Upper lobe of right lung (tissue), 1 donor: ENCODE measurements at regions not wholly inside any gene's neighbourhood (a gene's known extent, or its start where the extent isn't known, plus 50 kb on each side); places are given as distances from the start of the nearest gene placed in this dataset.
"Not testable (repeated sequence)": the region's sequence is repeated elsewhere in the genome, so short reads cannot be mapped to it uniquely, and the experiment has no call there.

Source experiments
- ATAC-seq: fragments of 200-7000 bp; cut with Tn5 transposase; one replicate; pipeline ENCODE4 v1.9.1; 2020; ENCODE audit warnings: mild to moderate bottlenecking, moderate library complexity
- DNase-seq: peaks from one replicate; pipeline ENCODE4 v3.0.0-alpha.2; 2020
- H3K27ac ChIP-seq: fragments of 200-600 bp; one replicate; pipeline ENCODE4 v1.8.0; 2022
- H3K27me3 ChIP-seq: fragments of 200-600 bp; one replicate; pipeline ENCODE4 v1.8.0; 2022; ENCODE audit warnings: mild to moderate bottlenecking
- H3K36me3 ChIP-seq: fragments of 200-600 bp; one replicate; pipeline ENCODE4 v1.8.0; 2022
- H3K4me1 ChIP-seq: fragments of 200-600 bp; one replicate; pipeline ENCODE4 v1.8.0; 2022
- H3K4me3 ChIP-seq: fragments of 200-600 bp; one replicate; pipeline ENCODE4 v1.8.0; 2022; ENCODE audit warnings: mild to moderate bottlenecking
- H3K9me3 ChIP-seq: fragments of 200-600 bp; one replicate; pipeline ENCODE4 v1.8.0; 2022
- intact Hi-C: fragments of 100-400 bp; cut with DNase I; formaldehyde crosslinking; loops from one replicate; pipeline ENCODE4 v1.11.0; 2022
- TF ChIP-seq, protein P1 (sequence below): fragments of 200-600 bp; IDR thresholded peaks from one replicate; pipeline ENCODE4 v1.8.0; 2022; ENCODE audit warnings: antibody characterized with exemption
- donor health status: DM: no; HTN: yes; CAD: no; lungs with severe emphysema.

DNA sequence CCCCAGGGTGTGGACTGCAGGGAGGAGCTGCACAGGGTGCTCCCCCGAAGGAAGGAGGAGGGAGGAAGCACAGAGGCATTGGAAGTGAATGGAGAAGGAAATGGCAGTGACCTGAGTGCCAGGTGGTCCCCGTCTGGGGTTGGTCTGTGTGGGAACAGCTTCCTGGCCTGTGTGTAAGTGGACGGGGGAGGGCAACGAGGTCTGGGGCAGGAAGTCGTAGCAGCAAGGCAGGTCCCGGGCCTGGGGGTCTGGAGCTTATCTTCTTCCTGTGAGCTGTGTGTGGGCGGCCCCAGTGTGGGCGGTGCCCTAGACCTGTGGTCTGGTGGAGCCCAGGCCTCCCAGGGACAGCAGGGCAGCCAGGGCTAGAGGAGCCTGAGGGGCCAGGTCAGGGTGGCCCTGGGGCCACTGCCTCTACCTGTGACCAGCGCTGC is 382.1 kb downstream of the TMEM121 start:
- ATAC-seq, result peak; percentile 3

DNA sequence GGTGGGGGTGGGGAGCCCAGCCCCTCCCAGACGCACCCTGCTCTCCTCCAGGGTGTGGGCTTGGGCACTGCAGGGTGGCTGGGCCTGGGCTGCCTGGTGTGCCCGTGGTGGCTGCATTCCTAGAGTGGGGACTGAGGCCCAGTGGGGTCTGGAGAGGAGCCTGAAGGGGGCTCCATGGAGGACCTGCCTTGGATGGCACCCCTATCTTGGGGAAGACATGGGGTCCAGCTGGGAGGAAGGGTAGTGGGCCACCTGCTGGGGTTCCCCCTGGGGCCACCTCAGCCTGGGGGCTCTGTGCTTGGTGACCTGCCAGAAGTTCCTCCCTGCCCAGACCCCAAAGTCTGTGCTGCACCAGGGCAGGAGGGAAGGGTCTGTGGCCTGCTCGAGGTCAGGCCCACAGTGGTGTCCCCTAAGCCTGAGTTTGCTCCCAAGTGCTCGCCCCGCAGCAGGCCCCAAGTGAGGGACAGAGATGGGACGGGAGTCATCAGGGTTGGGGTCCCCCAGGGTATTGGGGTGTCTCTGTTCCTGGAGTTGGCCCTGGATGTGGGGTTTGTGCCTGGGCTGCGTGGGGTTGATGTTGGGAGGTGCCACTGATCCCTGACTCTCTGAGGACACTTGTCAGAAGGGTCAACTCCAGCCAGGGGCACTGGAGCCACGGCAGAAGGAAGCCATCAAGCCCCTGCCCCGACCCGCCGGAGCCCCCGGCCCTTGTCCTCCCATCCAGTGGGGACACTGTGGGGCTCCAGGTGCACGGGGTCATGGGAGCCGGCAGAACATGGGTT is 382.9 kb downstream of the TMEM121 start:
- Histone ChIP-seq H3K9me3 (no peaks in the 10 kb centered on the region), H3K36me3 (no peaks in the 10 kb centered on the region), H3K4me1 (no peaks in the 10 kb centered on the region), H3K4me3 (no peak overlapping the region), H3K27me3 (no peaks in the 10 kb centered on the region), H3K27ac (no peak overlapping the region)
- DNase-seq (no peak), ATAC-seq (no peak)
- intact Hi-C loops, result no loop called here
- TF ChIP-seq, protein P1, sequence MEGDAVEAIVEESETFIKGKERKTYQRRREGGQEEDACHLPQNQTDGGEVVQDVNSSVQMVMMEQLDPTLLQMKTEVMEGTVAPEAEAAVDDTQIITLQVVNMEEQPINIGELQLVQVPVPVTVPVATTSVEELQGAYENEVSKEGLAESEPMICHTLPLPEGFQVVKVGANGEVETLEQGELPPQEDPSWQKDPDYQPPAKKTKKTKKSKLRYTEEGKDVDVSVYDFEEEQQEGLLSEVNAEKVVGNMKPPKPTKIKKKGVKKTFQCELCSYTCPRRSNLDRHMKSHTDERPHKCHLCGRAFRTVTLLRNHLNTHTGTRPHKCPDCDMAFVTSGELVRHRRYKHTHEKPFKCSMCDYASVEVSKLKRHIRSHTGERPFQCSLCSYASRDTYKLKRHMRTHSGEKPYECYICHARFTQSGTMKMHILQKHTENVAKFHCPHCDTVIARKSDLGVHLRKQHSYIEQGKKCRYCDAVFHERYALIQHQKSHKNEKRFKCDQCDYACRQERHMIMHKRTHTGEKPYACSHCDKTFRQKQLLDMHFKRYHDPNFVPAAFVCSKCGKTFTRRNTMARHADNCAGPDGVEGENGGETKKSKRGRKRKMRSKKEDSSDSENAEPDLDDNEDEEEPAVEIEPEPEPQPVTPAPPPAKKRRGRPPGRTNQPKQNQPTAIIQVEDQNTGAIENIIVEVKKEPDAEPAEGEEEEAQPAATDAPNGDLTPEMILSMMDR, result no peak

More for the DNA sequence above, 382.1 kb downstream of the TMEM121 start:
- TF ChIP-seq, protein P1, result no peak
- intact Hi-C loops, result no loop called here
- H3K9me3 ChIP-seq, result no peaks in the 10 kb centered on the region
- H3K27ac ChIP-seq, result no peak overlapping the region
- H3K27me3 ChIP-seq, result no peaks in the 10 kb centered on the region
- H3K4me3 ChIP-seq, result no peak overlapping the region
- no peak for DNase-seq
- H3K36me3 ChIP-seq, result no peaks in the 10 kb centered on the region
- no peaks in the 10 kb centered on the region for H3K4me1 ChIP-seq

DNA sequence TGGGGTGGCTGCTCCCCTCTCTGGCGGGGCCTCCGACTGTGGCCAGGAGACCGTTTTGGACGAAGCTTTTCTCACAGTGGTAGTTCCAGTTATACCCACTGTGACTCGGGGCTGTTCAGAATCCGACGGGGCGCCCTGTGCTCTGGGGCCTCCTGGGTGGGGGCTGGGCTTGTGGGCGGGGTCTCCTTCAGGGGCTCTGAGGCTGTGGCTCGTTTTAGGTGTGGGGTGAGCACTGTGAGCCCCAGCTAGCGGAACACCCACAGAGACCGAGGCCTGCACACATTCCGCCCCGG is 383.4 kb downstream of the TMEM121 start:
- H3K4me3 ChIP-seq, H3K27ac ChIP-seq, ATAC-seq, H3K4me1 ChIP-seq, H3K9me3 ChIP-seq, H3K27me3 ChIP-seq, DNase-seq, intact Hi-C loops, H3K36me3 ChIP-seq: not testable (repeated sequence)

DNA sequence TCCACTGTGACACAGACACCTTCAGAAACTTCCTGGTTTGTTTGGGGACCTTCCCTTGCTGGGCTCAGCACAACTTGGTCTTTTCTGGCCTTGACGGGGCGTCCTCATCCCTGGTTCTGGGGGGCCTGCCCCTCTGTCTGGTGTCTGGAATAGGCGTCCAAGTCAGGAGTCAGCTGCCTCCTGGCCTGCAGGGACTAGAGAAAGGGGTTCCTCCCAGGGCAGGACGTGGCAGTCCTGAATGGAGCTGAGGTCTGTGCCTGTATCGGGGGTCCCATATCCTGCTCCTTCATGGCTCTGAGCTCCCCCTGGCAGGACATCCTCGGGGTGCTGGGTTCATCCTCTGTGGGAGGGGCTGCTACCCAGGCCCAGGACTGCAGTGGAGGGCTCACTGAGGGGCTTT is 384.0 kb downstream of the TMEM121 start:
- H3K4me3 ChIP-seq, result no peak overlapping the region
- no peak for ATAC-seq
- no peak overlapping the region for H3K27ac ChIP-seq
- no peaks in the 10 kb centered on the region for H3K4me1 ChIP-seq
- TF ChIP-seq, protein P1, result no peak
- H3K27me3 ChIP-seq, result no peaks in the 10 kb centered on the region
- H3K36me3 ChIP-seq, result no peaks in the 10 kb centered on the region
- intact Hi-C loops, result no loop called here
- H3K9me3 ChIP-seq, result no peaks in the 10 kb centered on the region
- no peak for DNase-seq

DNA sequence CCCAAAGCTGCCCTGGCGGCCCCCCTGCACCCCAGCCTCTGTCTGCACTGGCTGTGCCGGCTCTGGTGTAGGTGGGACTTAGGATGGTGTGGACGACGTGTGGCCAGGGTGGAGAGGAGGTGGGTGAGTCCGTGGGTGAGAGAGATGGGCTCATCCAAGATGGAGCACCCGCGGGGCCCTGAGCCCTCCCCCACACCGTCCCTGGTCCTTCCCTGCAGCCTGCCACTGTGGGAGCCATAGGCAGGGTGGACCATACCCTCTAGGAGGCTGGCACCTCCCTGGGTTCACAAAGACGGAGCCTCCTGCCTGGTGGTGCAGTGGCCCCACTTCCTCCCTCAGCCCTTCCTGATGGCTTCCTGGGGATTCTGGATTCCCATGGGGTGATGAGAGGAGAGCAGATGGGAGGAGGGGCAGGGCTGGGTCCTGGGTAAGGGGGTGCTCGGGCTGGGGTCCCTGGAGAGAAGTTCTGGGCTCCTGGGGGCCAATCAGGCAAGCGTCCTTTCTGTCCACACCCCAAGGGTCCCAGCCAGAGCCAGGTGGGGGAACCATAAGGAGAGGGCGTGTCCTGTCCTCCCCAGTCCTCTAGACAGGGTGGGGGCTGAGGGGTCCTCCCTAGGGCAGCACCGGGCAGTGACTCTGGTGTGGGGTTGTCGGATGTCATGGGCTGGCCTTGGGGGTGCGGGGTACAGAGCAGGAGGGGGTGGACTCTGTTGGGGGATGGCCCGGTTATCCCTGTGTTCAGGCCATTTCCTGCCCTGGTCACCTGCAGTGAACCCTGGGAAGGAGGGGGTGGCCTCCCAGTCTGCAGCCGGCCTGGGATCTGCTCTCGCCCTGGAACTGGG is 384.8 kb downstream of the TMEM121 start:
- intact Hi-C loops, result no loop called here
- TF ChIP-seq, protein P1, result no peak
- no peaks in the 10 kb centered on the region for H3K36me3 ChIP-seq
- ATAC-seq (no peak), DNase-seq (no peak)
- H3K4me1 ChIP-seq, result no peaks in the 10 kb centered on the region
- no peak overlapping the region for H3K4me3 ChIP-seq
- no peaks in the 10 kb centered on the region for H3K27me3 ChIP-seq
- H3K27ac ChIP-seq, result no peak overlapping the region
- H3K9me3 ChIP-seq, result no peaks in the 10 kb centered on the region

DNA sequence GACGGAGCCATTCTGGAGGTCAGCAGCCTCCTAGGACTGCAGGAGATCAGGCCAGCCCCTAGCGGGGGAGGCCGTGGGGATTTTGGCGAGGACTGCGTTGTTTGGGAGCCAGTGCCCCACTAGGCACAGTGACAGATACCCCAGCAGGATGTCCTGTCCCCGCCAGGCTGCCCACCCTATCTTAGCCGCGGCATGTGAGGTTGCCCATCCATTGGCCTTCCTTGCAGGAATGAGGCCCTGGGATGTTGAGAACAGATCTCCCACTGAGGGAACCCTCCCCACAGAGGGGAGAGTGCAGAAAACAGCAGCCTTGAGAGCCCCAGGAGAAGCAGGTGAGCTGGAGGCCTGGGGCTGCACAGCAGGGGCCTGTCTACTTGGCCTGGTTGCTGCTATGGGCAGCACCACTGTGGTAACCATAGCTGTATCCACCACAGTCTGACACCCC is 385.5 kb downstream of the TMEM121 start:
- H3K36me3 ChIP-seq, H3K9me3 ChIP-seq, H3K27me3 ChIP-seq, ATAC-seq, intact Hi-C loops, DNase-seq, H3K27ac ChIP-seq, H3K4me3 ChIP-seq, H3K4me1 ChIP-seq: not testable (repeated sequence)
